Astrocyte (in vitro differentiated cells and primary cell): ENCODE measurements at regions not wholly inside any gene's neighbourhood (a gene's known extent, or its start where the extent isn't known, plus 50 kb on each side); places are given as distances from the start of the nearest gene placed in this dataset.

Source experiments
- DNase-seq: peaks from one replicate; pipeline ENCODE4 v3.0.0-alpha.2; 2010; ENCODE audit warnings: low read depth
- FAIRE-seq: peaks from 2 replicates; lab custom pipeline; 2011; peaks lifted over from hg19 to GRCh38; lab: Jason Lieb, UNC
- H2AFZ ChIP-seq: 2 replicates; pipeline ENCODE4 v1.6.0; 2012; ENCODE audit warnings: low read depth, low read length, inconsistent platforms
- H3K27ac ChIP-seq: 2 replicates; pipeline ENCODE4 v1.5.1; 2011; ENCODE audit warnings: low read depth, low read length, inconsistent platforms
- H3K27me3 ChIP-seq: 2 replicates; pipeline ENCODE4 v1.6.0; 2011; ENCODE audit warnings: low read length, inconsistent platforms; ENCODE audit not compliant: insufficient read depth
- H3K36me3 ChIP-seq: 2 replicates; pipeline ENCODE4 v1.5.1; 2011; ENCODE audit warnings: low read length, inconsistent platforms; ENCODE audit not compliant: insufficient read depth
- H3K4me1 ChIP-seq: 2 replicates; pipeline ENCODE4 v1.5.1; 2011; ENCODE audit warnings: low read length, inconsistent platforms; ENCODE audit not compliant: insufficient read depth
- H3K4me2 ChIP-seq: 2 replicates; pipeline ENCODE4 v1.6.0; 2012; ENCODE audit warnings: low read length, inconsistent platforms
- H3K4me3 ChIP-seq: 2 replicates; pipeline ENCODE4 v1.5.1; 2011; ENCODE audit warnings: low read depth, mild to moderate bottlenecking, low read length, inconsistent platforms; ENCODE audit not compliant: insufficient read depth
- H3K79me2 ChIP-seq: 2 replicates; pipeline ENCODE4 v1.6.0; 2012; ENCODE audit warnings: mild to moderate bottlenecking, low read length, inconsistent platforms; ENCODE audit not compliant: insufficient read depth
- H3K9ac ChIP-seq: 2 replicates; pipeline ENCODE4 v1.6.0; 2012; ENCODE audit warnings: mild to moderate bottlenecking, low read length, inconsistent platforms
- H3K9me3 ChIP-seq: 2 replicates; pipeline ENCODE4 v1.5.1; 2012; ENCODE audit warnings: low read depth, mild to moderate bottlenecking, low read length, inconsistent platforms; ENCODE audit not compliant: insufficient read depth
- H4K20me1 ChIP-seq: 2 replicates; pipeline ENCODE4 v1.6.0; 2012; ENCODE audit warnings: low read length, inconsistent platforms; ENCODE audit not compliant: insufficient read depth
- H3K27ac Mint-ChIP-seq: one replicate; pipeline ENCODE4 v1.8.0; 2021; ENCODE audit warnings: mild to moderate bottlenecking, mixed read lengths; ENCODE audit not compliant: unreplicated experiment
- H3K27me3 Mint-ChIP-seq: one replicate; pipeline ENCODE4 v1.8.0; 2021; ENCODE audit warnings: low read depth, mixed read lengths; ENCODE audit not compliant: unreplicated experiment
- H3K36me3 Mint-ChIP-seq: one replicate; pipeline ENCODE4 v1.8.0; 2021; ENCODE audit warnings: low read depth, mixed read lengths; ENCODE audit not compliant: unreplicated experiment
- H3K4me1 Mint-ChIP-seq: one replicate; pipeline ENCODE4 v1.8.0; 2021; ENCODE audit warnings: low read depth, mixed read lengths; ENCODE audit not compliant: unreplicated experiment
- H3K4me3 Mint-ChIP-seq: one replicate; pipeline ENCODE4 v1.8.0; 2021; ENCODE audit warnings: mild to moderate bottlenecking, moderate library complexity, mixed read lengths; ENCODE audit not compliant: unreplicated experiment
- H3K9me3 Mint-ChIP-seq: one replicate; pipeline ENCODE4 v1.8.0; 2021; ENCODE audit warnings: mild to moderate bottlenecking, mixed read lengths; ENCODE audit not compliant: unreplicated experiment
- EZH2 ChIP-seq: IDR thresholded peaks from 2 replicates; pipeline ENCODE4 v1.6.1; 2012; ENCODE audit warnings: mild to moderate bottlenecking, low read length, inconsistent platforms; ENCODE audit not compliant: insufficient read depth
- TF ChIP-seq, protein P1 (sequence below): IDR thresholded peaks from 2 replicates; pipeline ENCODE4 v1.5.1; 2011; ENCODE audit warnings: low read depth, mild to moderate bottlenecking, inconsistent platforms, low read length, moderate library complexity; ENCODE audit not compliant: insufficient read depth

DNA sequence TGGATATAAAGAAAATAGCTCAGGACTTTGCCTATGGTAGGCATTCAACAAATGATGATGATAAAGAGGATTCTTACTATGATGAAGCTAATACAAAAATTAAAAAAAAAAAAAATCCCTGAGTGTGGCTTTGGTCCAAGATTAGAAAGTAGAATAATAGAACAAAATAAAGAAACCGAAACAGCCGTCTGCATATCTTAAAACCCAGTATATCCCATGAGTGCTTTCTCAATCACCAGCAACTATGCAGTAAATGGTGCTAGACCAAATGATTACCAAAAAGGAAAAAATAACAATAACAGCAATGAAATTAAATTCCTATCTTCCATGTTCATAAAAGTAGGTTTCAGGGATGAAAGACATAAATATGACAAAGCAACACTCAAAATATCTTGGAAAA, 59.3 kb upstream of the DCC start:
- TF ChIP-seq EZH2, result no peak
- TF ChIP-seq, protein P1, sequence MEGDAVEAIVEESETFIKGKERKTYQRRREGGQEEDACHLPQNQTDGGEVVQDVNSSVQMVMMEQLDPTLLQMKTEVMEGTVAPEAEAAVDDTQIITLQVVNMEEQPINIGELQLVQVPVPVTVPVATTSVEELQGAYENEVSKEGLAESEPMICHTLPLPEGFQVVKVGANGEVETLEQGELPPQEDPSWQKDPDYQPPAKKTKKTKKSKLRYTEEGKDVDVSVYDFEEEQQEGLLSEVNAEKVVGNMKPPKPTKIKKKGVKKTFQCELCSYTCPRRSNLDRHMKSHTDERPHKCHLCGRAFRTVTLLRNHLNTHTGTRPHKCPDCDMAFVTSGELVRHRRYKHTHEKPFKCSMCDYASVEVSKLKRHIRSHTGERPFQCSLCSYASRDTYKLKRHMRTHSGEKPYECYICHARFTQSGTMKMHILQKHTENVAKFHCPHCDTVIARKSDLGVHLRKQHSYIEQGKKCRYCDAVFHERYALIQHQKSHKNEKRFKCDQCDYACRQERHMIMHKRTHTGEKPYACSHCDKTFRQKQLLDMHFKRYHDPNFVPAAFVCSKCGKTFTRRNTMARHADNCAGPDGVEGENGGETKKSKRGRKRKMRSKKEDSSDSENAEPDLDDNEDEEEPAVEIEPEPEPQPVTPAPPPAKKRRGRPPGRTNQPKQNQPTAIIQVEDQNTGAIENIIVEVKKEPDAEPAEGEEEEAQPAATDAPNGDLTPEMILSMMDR, result no peak
- Histone ChIP-seq H3K27me3 (no peaks in the 10 kb centered on the region), H2AFZ (no peak overlapping the region), H3K36me3 (no peaks in the 10 kb centered on the region), H4K20me1 (no peaks in the 10 kb centered on the region), H3K27ac (no peak overlapping the region), H3K9ac (no peak overlapping the region), H3K4me2 (no peak overlapping the region), H3K79me2 (no peaks in the 10 kb centered on the region), H3K4me1 (no peaks in the 10 kb centered on the region), H3K4me3 (no peak overlapping the region), H3K9me3 (no peaks in the 10 kb centered on the region)
- no peaks in the 10 kb centered on the region for H3K36me3 Mint-ChIP-seq
- no peak for FAIRE-seq
- H3K27ac Mint-ChIP-seq, result no peak overlapping the region
- peaks cover 2% of the 10 kb centered on the region for H3K9me3 Mint-ChIP-seq
- peaks cover under 1% of the 10 kb centered on the region for H3K4me1 Mint-ChIP-seq
- no peak overlapping the region for H3K4me3 Mint-ChIP-seq
- peaks cover 2% of the 10 kb centered on the region for H3K27me3 Mint-ChIP-seq
- DNase-seq, result no peak

DNA sequence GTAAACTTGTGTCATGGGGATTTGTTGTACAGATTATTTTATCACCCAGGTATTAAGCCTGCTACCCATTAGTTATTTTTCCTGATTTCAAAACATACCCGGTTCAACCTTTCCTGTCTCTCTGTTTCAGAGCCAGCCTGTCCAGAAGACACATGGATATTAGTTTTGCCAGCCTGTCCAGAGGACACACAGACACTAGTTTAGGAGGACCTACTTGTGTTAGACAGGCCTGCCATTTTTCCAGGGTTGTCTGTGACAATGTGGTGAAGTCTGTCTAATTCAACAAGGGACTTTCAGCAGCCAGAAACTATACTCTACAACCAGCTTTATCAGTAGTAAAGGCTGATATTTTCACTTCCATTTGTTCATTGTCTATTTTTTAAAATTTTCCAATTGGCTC, 56.1 kb upstream of the DCC start:
- DNase-seq (no peak), FAIRE-seq (no peak)
- no peak overlapping the region for H3K27ac ChIP-seq
- TF ChIP-seq, protein P1, result no peak
- no peak for TF ChIP-seq EZH2
- H3K9me3 ChIP-seq, result no peaks in the 10 kb centered on the region
- Mint-ChIP-seq H3K4me3 (no peak overlapping the region), H3K36me3 (no peaks in the 10 kb centered on the region), H3K27me3 (no peaks in the 10 kb centered on the region), H3K27ac (no peak overlapping the region), H3K9me3 (peaks cover 2% of the 10 kb centered on the region), H3K4me1 (peaks cover 17% of the 10 kb centered on the region)
- no peaks in the 10 kb centered on the region for H4K20me1 ChIP-seq
- no peak overlapping the region for H3K4me3 ChIP-seq
- no peak overlapping the region for H2AFZ ChIP-seq
- no peaks in the 10 kb centered on the region for H3K27me3 ChIP-seq
- no peaks in the 10 kb centered on the region for H3K79me2 ChIP-seq
- no peak overlapping the region for H3K4me2 ChIP-seq
- no peaks in the 10 kb centered on the region for H3K4me1 ChIP-seq
- H3K36me3 ChIP-seq, result no peaks in the 10 kb centered on the region
- H3K9ac ChIP-seq, result no peak overlapping the region

DNA sequence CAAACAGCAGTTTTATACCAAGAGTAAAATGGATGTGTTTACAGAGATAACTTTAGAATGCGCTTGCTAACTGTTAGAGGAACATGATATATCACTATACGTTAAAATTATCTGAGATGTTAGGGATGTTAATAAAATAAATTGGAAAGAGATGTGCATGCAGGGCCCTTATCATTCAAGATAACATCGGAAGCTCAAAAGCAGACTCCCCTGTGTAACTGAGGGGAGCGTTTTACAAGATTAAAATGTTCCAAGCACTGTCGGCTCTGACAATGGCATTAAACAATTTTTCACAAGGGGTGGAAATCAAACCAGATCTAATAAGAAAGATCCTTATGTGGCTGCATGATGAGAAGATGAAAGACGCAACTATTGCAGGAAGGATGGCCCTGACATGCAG, 53.3 kb upstream of the DCC start:
- no peak for DNase-seq
- Histone ChIP-seq H2AFZ (no peak overlapping the region), H3K9me3 (no peaks in the 10 kb centered on the region), H3K4me1 (no peaks in the 10 kb centered on the region), H3K79me2 (no peaks in the 10 kb centered on the region), H3K4me2 (peak overlapping the region; percentile 7), H3K9ac (no peak overlapping the region), H3K27me3 (no peaks in the 10 kb centered on the region), H3K36me3 (no peaks in the 10 kb centered on the region), H3K27ac (no peak overlapping the region), H4K20me1 (no peaks in the 10 kb centered on the region), H3K4me3 (no peak overlapping the region)
- peaks cover 17% of the 10 kb centered on the region for H3K4me1 Mint-ChIP-seq
- peaks cover 2% of the 10 kb centered on the region for H3K9me3 Mint-ChIP-seq
- FAIRE-seq, result no peak
- no peak overlapping the region for H3K4me3 Mint-ChIP-seq
- no peak for TF ChIP-seq EZH2
- TF ChIP-seq, protein P1, result no peak
- H3K36me3 Mint-ChIP-seq, result no peaks in the 10 kb centered on the region
- no peak overlapping the region for H3K27ac Mint-ChIP-seq
- no peaks in the 10 kb centered on the region for H3K27me3 Mint-ChIP-seq
